Endothelial cell of umbilical vein (primary cell): ENCODE measurements at regions not wholly inside any gene's neighbourhood (a gene's known extent, or its start where the extent isn't known, plus 50 kb on each side); places are given as distances from the start of the nearest gene placed in this dataset.
A peak's percentile ranks its signal among the peaks of the same experiment; 100 is the strongest.

ENCODE experiments used
- BruUV-seq: library from RNA; stranded (reverse); fragments of 400-500 nt; replicated peaks from 2 replicates; lab custom pipeline; 2021; lab: Mats Ljungman, UMichigan
- CTCF ChIA-PET: fragments of 300-600, 350-600 bp; sonication (Branson Sonifier 250); formaldehyde crosslinking; loops from one replicate; lab custom pipeline; 2021; ENCODE audit warnings: antibody characterized with exemption, inconsistent platforms; lab: Charles Lee
- POLR2A ChIA-PET: fragments of 300-600, 350-600 bp; sonication (Branson Sonifier 250); formaldehyde crosslinking; loops from one replicate; lab custom pipeline; 2021; ENCODE audit warnings: antibody characterized with exemption, inconsistent platforms; lab: Charles Lee
- DNase-seq: peaks from one replicate; pipeline ENCODE4 v3.0.0-alpha.2; 2011; ENCODE audit warnings: low read depth, low spot score
- FAIRE-seq: peaks from 2 replicates; lab custom pipeline; 2011; peaks lifted over from hg19 to GRCh38; lab: Jason Lieb, UNC
- H2AFZ ChIP-seq: 2 replicates; pipeline ENCODE4 v1.6.0; 2012; ENCODE audit warnings: low read depth, low read length, control low read depth, inconsistent platforms
- H3K27ac ChIP-seq: 2 replicates; pipeline ENCODE4 v1.5.1; 2011; ENCODE audit warnings: low read depth, mild to moderate bottlenecking, control low read depth, low read length, moderate library complexity; ENCODE audit not compliant: insufficient read depth
- H3K27me3 ChIP-seq, 2 experiments: 2 replicates each; pipeline versions ENCODE4 v1.6.0 to v1.6.1; 2011; ENCODE audit warnings: low read length in 2 of 2, mixed read lengths in 1 of 2; ENCODE audit not compliant: control insufficient read depth in 2 of 2, insufficient read depth in 2 of 2
- H3K36me3 ChIP-seq, 2 experiments: 2 replicates in 1 of 2; 3 replicates in 1 of 2; pipeline ENCODE4 v1.5.1; 2011; ENCODE audit warnings: low read length in 2 of 2, mild to moderate bottlenecking in 1 of 2, moderate library complexity in 1 of 2; ENCODE audit not compliant: control insufficient read depth in 2 of 2, insufficient read depth in 2 of 2; ENCODE audit errors: extremely low read depth in 1 of 2
- H3K4me1 ChIP-seq: 3 replicates; pipeline ENCODE4 v1.5.1; 2011; ENCODE audit warnings: mild to moderate bottlenecking, low read length; ENCODE audit not compliant: control insufficient read depth, insufficient read depth; ENCODE audit errors: extremely low read depth
- H3K4me2 ChIP-seq: 2 replicates; pipeline ENCODE4 v1.6.1; 2011; ENCODE audit warnings: low read length, control low read depth, mixed read lengths; ENCODE audit not compliant: insufficient read depth
- H3K4me3 ChIP-seq, 3 experiments: fragments of 200-600 bp in 1 of 3; sonication (generic), shearing (Covaris generic) in 1 of 3; replicated peaks in 1 of 3; 2 replicates each; pipeline ENCODE4 v1.5.1; 2011 to 2016; ENCODE audit warnings: control low read depth in 3 of 3, low read length in 3 of 3, mild to moderate bottlenecking in 2 of 3, inconsistent platforms in 1 of 3, low read depth in 1 of 3, moderate library complexity in 1 of 3; ENCODE audit not compliant: insufficient read depth in 1 of 3
- H3K79me2 ChIP-seq: 2 replicates; pipeline ENCODE4 v1.6.0; 2012; ENCODE audit warnings: low read length, inconsistent platforms; ENCODE audit not compliant: control insufficient read depth, insufficient read depth
- H3K9ac ChIP-seq: replicated peaks from 2 replicates; pipeline ENCODE3; 2011; ENCODE audit warnings: low read length, control low read depth; ENCODE audit not compliant: insufficient read depth; ENCODE audit errors: extremely low read depth
- H3K9me1 ChIP-seq: replicated peaks from 3 replicates; pipeline ENCODE4 v1.6.0; 2011; ENCODE audit warnings: mild to moderate bottlenecking, low read length; ENCODE audit not compliant: control insufficient read depth, insufficient read depth; ENCODE audit errors: extremely low read depth
- H3K9me3 ChIP-seq: replicated peaks from 2 replicates; pipeline ENCODE4 v1.5.1; 2012; ENCODE audit warnings: low read length, inconsistent platforms; ENCODE audit not compliant: control insufficient read depth, insufficient read depth
- H4K20me1 ChIP-seq: replicated peaks from 2 replicates; pipeline ENCODE3; 2011; ENCODE audit warnings: mild to moderate bottlenecking, low read length; ENCODE audit not compliant: control insufficient read depth, insufficient read depth; ENCODE audit errors: extremely low read depth
- EZH2 ChIP-seq: IDR thresholded peaks from 2 replicates; pipeline ENCODE4 v1.6.1; 2012; ENCODE audit warnings: borderline replicate concordance, low read depth, mild to moderate bottlenecking, moderate library complexity, low read length, inconsistent platforms; ENCODE audit not compliant: severe bottlenecking
- FOS ChIP-seq: IDR thresholded peaks from 2 replicates; pipeline ENCODE4 v1.6.1; 2011; ENCODE audit warnings: mild to moderate bottlenecking, low read length, moderate library complexity, borderline replicate concordance; ENCODE audit not compliant: insufficient read depth
- GATA2 ChIP-seq: IDR thresholded peaks from 2 replicates; pipeline ENCODE4 v1.7.0; 2011; ENCODE audit warnings: low read depth, mild to moderate bottlenecking, moderate library complexity, mixed read lengths, low read length; ENCODE audit not compliant: insufficient read length, insufficient read depth
- JUN ChIP-seq: IDR thresholded peaks from 2 replicates; pipeline ENCODE4 v1.6.1; 2011; ENCODE audit warnings: borderline replicate concordance, low read depth; ENCODE audit not compliant: insufficient read length, insufficient read depth
- MYC ChIP-seq: IDR thresholded peaks from one replicate; pipeline ENCODE4 v1.6.1; 2011; ENCODE audit warnings: mild to moderate bottlenecking, low read depth, low read length
- POLR2A ChIP-seq: IDR thresholded peaks from 2 replicates; pipeline ENCODE4 v1.6.1; 2012; ENCODE audit warnings: low read depth, mild to moderate bottlenecking, control low read depth, low read length
- POLR2AphosphoS5 ChIP-seq: IDR thresholded peaks from 2 replicates; pipeline ENCODE4 v1.6.1; 2012; ENCODE audit warnings: low read depth, mild to moderate bottlenecking, control low read depth, low read length, moderate library complexity; ENCODE audit not compliant: insufficient read depth
- dilution Hi-C: fragments of 300-500 bp; cut with MboI; formaldehyde crosslinking; loops from one replicate; pipeline ENCODE4 v1.15.0; 2019; ENCODE audit warnings: low sequenced_read_pairs; ENCODE audit not compliant: extremely low pct_ligation_motif_present
- intact Hi-C: fragments of 100-400 bp; cut with micrococcal nuclease; formaldehyde crosslinking; loops from one replicate; pipeline ENCODE4 v1.10.0; 2022
- TF ChIP-seq, protein P1 (sequence below): IDR thresholded peaks from 2 replicates; pipeline ENCODE4 v1.6.1; 2011; ENCODE audit not compliant: insufficient read depth, insufficient read length
- TF ChIP-seq, protein P2 (sequence below), 2 donors: IDR thresholded peaks; 1 replicate in 1 of 2; 2 replicates in 1 of 2; pipeline ENCODE4 v1.5.1; 2011; ENCODE audit warnings: low read length in 2 of 2, mild to moderate bottlenecking in 2 of 2, moderate library complexity in 2 of 2, control low read depth in 1 of 2, inconsistent platforms in 1 of 2, low read depth in 1 of 2; ENCODE audit not compliant: insufficient read depth in 1 of 2; ENCODE audit errors: extremely low read depth in 1 of 2

GRCh38 chr17:68719431-68719830 is 118.3 kb upstream of the FAM20A start:
- Histone ChIP-seq H3K9me1 (no peaks in the 10 kb centered on the region), H3K79me2 (no peaks in the 10 kb centered on the region), H3K36me3 (no peaks in the 10 kb centered on the region), H3K4me1 (no peaks in the 10 kb centered on the region), H3K9ac (no peak overlapping the region), H3K4me2 (no peak overlapping the region), H3K27ac (no peak overlapping the region), H3K9me3 (no peaks in the 10 kb centered on the region), H2AFZ (no peak overlapping the region), H3K4me3 (no peak overlapping the region), H4K20me1 (no peaks in the 10 kb centered on the region), H3K27me3 (peaks cover 2 to 3% of the 10 kb centered on the region in 2 experiments)
- intact Hi-C loops: no loop called here
- ChIA-PET POLR2A (no interaction called here), CTCF (interaction anchor here (1.0 kb wide), 1 partner anchor 149 kb away, joined by 3 read pairs; no protein-coding TSS in a partner anchor)
- DNase-seq (peak; percentile 8), FAIRE-seq (no peak)
- TF ChIP-seq, protein P1, sequence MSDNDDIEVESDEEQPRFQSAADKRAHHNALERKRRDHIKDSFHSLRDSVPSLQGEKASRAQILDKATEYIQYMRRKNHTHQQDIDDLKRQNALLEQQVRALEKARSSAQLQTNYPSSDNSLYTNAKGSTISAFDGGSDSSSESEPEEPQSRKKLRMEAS: no peak
- TF ChIP-seq, protein P2, sequence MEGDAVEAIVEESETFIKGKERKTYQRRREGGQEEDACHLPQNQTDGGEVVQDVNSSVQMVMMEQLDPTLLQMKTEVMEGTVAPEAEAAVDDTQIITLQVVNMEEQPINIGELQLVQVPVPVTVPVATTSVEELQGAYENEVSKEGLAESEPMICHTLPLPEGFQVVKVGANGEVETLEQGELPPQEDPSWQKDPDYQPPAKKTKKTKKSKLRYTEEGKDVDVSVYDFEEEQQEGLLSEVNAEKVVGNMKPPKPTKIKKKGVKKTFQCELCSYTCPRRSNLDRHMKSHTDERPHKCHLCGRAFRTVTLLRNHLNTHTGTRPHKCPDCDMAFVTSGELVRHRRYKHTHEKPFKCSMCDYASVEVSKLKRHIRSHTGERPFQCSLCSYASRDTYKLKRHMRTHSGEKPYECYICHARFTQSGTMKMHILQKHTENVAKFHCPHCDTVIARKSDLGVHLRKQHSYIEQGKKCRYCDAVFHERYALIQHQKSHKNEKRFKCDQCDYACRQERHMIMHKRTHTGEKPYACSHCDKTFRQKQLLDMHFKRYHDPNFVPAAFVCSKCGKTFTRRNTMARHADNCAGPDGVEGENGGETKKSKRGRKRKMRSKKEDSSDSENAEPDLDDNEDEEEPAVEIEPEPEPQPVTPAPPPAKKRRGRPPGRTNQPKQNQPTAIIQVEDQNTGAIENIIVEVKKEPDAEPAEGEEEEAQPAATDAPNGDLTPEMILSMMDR (IDR thresholded peaks at IDR 0.05; ENCODE audit: extremely low read depth in 1 of 2, insufficient read depth in 1 of 2, low read depth in 1 of 2, low read length in 2 of 2): no peak
- TF ChIP-seq FOS: no peak
- TF ChIP-seq JUN: no peak
- no peak for TF ChIP-seq POLR2A
- TF ChIP-seq POLR2AphosphoS5: no peak
- TF ChIP-seq EZH2: no peak
- no peak for TF ChIP-seq GATA2
- TF ChIP-seq MYC: no peak
- no TSS peak for BruUV-seq
- dilution Hi-C loops: no loop called here
